GM12878 (cell line): ENCODE measurements at regions not wholly inside any gene's neighbourhood (a gene's known extent, or its start where the extent isn't known, plus 50 kb on each side); places are given as distances from the start of the nearest gene placed in this dataset.

Experiments
- ATAC-seq: fragments of 200-7000 bp; cut with Tn5 transposase; 3 replicates; pipeline ENCODE4 v1.9.1; 2020; ENCODE audit warnings: mild to moderate bottlenecking, moderate library complexity
- BruUV-seq: library from RNA; stranded (reverse); fragments of 400-500 nt; replicated peaks from 2 replicates; lab custom pipeline; 2021; lab: Mats Ljungman, UMichigan
- CTCF ChIA-PET: fragments of 300-600 bp; sonication (Branson Sonifier 250); formaldehyde crosslinking; extraction: SDS; loops from one replicate; lab custom pipeline; 2021; ENCODE audit warnings: inconsistent platforms; lab: Yijun Ruan, JAX
- POLR2A ChIA-PET: fragments of 350-600 bp; formaldehyde crosslinking; extraction: SDS; loops from one replicate; lab custom pipeline; 2021; ENCODE audit warnings: inconsistent platforms; lab: Charles Lee
- RAD21 ChIA-PET: fragments of 300-600 bp; sonication (Branson Sonifier 250); formaldehyde crosslinking; loops from one replicate; lab custom pipeline; 2023; ENCODE audit warnings: antibody characterized with exemption; ENCODE audit not compliant: unreplicated experiment; lab: Charles Lee
- SMC1A ChIA-PET: fragments of 300-600 bp; sonication (Branson Sonifier 250); formaldehyde crosslinking; loops from one replicate; lab custom pipeline; 2023; ENCODE audit not compliant: unreplicated experiment, uncharacterized antibody; lab: Charles Lee
- DNase-seq: peaks from one replicate; pipeline ENCODE4 v3.0.0-alpha.2; 2011; ENCODE audit warnings: low read depth, low spot score
- FAIRE-seq: peaks from 3 replicates; lab custom pipeline; 2011; peaks lifted over from hg19 to GRCh38; lab: Jason Lieb, UNC
- H2AFZ ChIP-seq: 2 replicates; pipeline ENCODE4 v1.6.0; 2011; ENCODE audit warnings: low read depth, low read length, control low read depth; ENCODE audit not compliant: control insufficient read depth
- H3K27ac ChIP-seq: 2 replicates; pipeline ENCODE4 v1.5.1; 2011; ENCODE audit warnings: control low read depth; ENCODE audit not compliant: control insufficient read depth, insufficient read depth
- H3K27me3 ChIP-seq, 2 experiments: replicated peaks in 1 of 2; 2 replicates each; pipeline versions ENCODE4 v1.6.0 to v1.6.1; 2011; ENCODE audit warnings: low read length in 1 of 2; ENCODE audit not compliant: control insufficient read depth in 2 of 2, insufficient read depth in 2 of 2
- H3K36me3 ChIP-seq, 2 experiments: 2 replicates each; pipeline ENCODE4 v1.5.1; 2011; ENCODE audit warnings: low read length in 1 of 2; ENCODE audit not compliant: control insufficient read depth in 2 of 2, insufficient read depth in 2 of 2
- H3K4me1 ChIP-seq: 2 replicates; pipeline ENCODE4 v1.6.1; 2011; ENCODE audit warnings: mild to moderate bottlenecking, low read length, moderate library complexity, mixed read lengths; ENCODE audit not compliant: control insufficient read depth, insufficient read depth
- H3K4me2 ChIP-seq: 2 replicates; pipeline ENCODE4 v1.6.0; 2011; ENCODE audit warnings: control low read depth; ENCODE audit not compliant: control insufficient read depth, insufficient read depth
- H3K4me3 ChIP-seq: fragments of 200-600 bp; sonication (generic); 2 replicates; pipeline ENCODE4 v1.5.1; 2016
- H3K79me2 ChIP-seq: 2 replicates; pipeline ENCODE4 v1.6.0; 2011; ENCODE audit warnings: low read length; ENCODE audit not compliant: control insufficient read depth, insufficient read depth
- H3K9ac ChIP-seq: 2 replicates; pipeline ENCODE4 v1.8.0; 2011; ENCODE audit warnings: low read length, control low read depth, mixed read lengths; ENCODE audit not compliant: control insufficient read depth, insufficient read depth
- H3K9me3 ChIP-seq: replicated peaks from 3 replicates; pipeline ENCODE4 v1.5.1; 2011; ENCODE audit warnings: mild to moderate bottlenecking, low read length; ENCODE audit not compliant: control insufficient read depth, insufficient read depth
- H4K20me1 ChIP-seq: 2 replicates; pipeline ENCODE4 v1.6.0; 2011; ENCODE audit not compliant: control insufficient read depth, insufficient read depth
- ATF3 ChIP-seq: IDR thresholded peaks from 2 replicates; pipeline ENCODE4 v1.6.1; 2011; ENCODE audit warnings: low read depth, mild to moderate bottlenecking, low read length, moderate library complexity, borderline replicate concordance; ENCODE audit errors: extremely low read depth
- CHD2 ChIP-seq: IDR thresholded peaks from 2 replicates; pipeline ENCODE4 v1.6.1; 2011; ENCODE audit warnings: low read depth, low read length, improper control_type of control experiment, borderline replicate concordance
- DPF2 ChIP-seq: fragments of 450-650 bp; IDR thresholded peaks from 2 replicates; pipeline ENCODE4 v1.6.1; 2017; ENCODE audit warnings: mild to moderate bottlenecking
- EED ChIP-seq: sonication (generic); IDR thresholded peaks from 2 replicates; pipeline ENCODE4 v1.6.1; 2016; ENCODE audit warnings: antibody characterized with exemption, low read depth
- FOXK2 ChIP-seq: fragments of 450-650 bp; IDR thresholded peaks from 2 replicates; pipeline ENCODE4 v1.6.1; 2017; ENCODE audit warnings: mild to moderate bottlenecking, moderate library complexity
- MAX ChIP-seq: IDR thresholded peaks from 2 replicates; pipeline ENCODE4 v1.6.1; 2012; ENCODE audit warnings: low read depth, low read length, improper control_type of control experiment
- NR2F1 ChIP-seq: fragments of 450-650 bp; conservative IDR thresholded peaks from 2 replicates; pipeline ENCODE4 v1.6.1; 2017; ENCODE audit warnings: mild to moderate bottlenecking
- POLR2A ChIP-seq: IDR thresholded peaks from 2 replicates; pipeline ENCODE4 v1.6.1; 2011; ENCODE audit warnings: low read depth, mild to moderate bottlenecking, low read length
- PRDM15 ChIP-seq: fragments of 450-650 bp; formaldehyde crosslinking; IDR thresholded peaks from 2 replicates; pipeline ENCODE4 v1.4.0; 2020; ENCODE audit warnings: mild to moderate bottlenecking, moderate library complexity
- TCF7 ChIP-seq: IDR thresholded peaks from 2 replicates; pipeline ENCODE4 v1.6.1; 2014; ENCODE audit warnings: antibody characterized with exemption, borderline replicate concordance
- ZNF217 ChIP-seq: fragments of 450-650 bp; IDR thresholded peaks from 2 replicates; pipeline ENCODE4 v1.6.1; 2017; ENCODE audit warnings: antibody characterized with exemption, mild to moderate bottlenecking
- ZNF384 ChIP-seq: IDR thresholded peaks from 2 replicates; pipeline ENCODE4 v1.6.1; 2012; ENCODE audit warnings: low read depth, mild to moderate bottlenecking, low read length, improper control_type of control experiment, borderline replicate concordance
- WGBS: methylation state at CpG from one replicate; pipeline ENCODE4 v1.1.6; 2016; ENCODE audit warnings: low lambda C conversion rate; ENCODE audit not compliant: insufficient replicate concordance, insufficient coverage; ENCODE audit errors: missing lambda C conversion rate; 5-methylcytosine and 5-hydroxymethylcytosine counted together
- in situ Hi-C: fragments of 300-500 bp; cut with MboI; formaldehyde crosslinking; loops from 9 replicates; pipeline ENCODE4 v1.14.3; 2018; ENCODE audit warnings: mixed read lengths
- intact Hi-C: fragments of 100-400 bp; cut with micrococcal nuclease; formaldehyde crosslinking; loops from one replicate; pipeline ENCODE4 v1.14.2; 2022; ENCODE audit not compliant: unreplicated experiment

GRCh38 chr3:117941015-117941414 is 1093.6 kb downstream of the IGSF11 start (continued):
- TF ChIP-seq CHD2: no peak
- TF ChIP-seq MAX: no peak
- no peak for TF ChIP-seq ZNF384
- no peak for TF ChIP-seq NR2F1
- no peak for TF ChIP-seq DPF2

- Histone ChIP-seq H3K9me3 (no peaks in the 10 kb centered on the region), H3K4me3 (no peak overlapping the region), H4K20me1 (no peaks in the 10 kb centered on the region), H3K4me2 (no peak overlapping the region), H3K9ac (no peak overlapping the region), H3K27ac (no peak overlapping the region), H3K4me1 (no peaks in the 10 kb centered on the region), H2AFZ (no peak overlapping the region), H3K79me2 (no peaks in the 10 kb centered on the region), H3K27me3 (no peaks in the 10 kb centered on the region; a peak in 1 of 4 replicates), H3K36me3 (no peaks in the 10 kb centered on the region)
- SMC1A ChIA-PET: no interaction called here
- WGBS: 16% methylated on average over 4 of the region's 4 CpGs
- RAD21 ChIA-PET: no interaction called here
- BruUV-seq: no TSS peak
- no peak for DNase-seq
- TF ChIP-seq TCF7 (no peak), FOXK2 (no peak)
- POLR2A ChIA-PET: no interaction called here
- intact Hi-C loops (no loop called here), in situ Hi-C loops (no loop called here)
- ATAC-seq: no peak
- CTCF ChIA-PET: no interaction called here
- FAIRE-seq: no peak
Measured at GRCh38 chr3:117941756-117942155, 1092.9 kb downstream of the IGSF11 start.

- CTCF ChIA-PET: no interaction called here
- in situ Hi-C loops (no loop called here), intact Hi-C loops (no loop called here)
- no peaks in the 10 kb centered on the region for H3K36me3 ChIP-seq
- RAD21 ChIA-PET: no interaction called here
- H3K9me3 ChIP-seq: no peaks in the 10 kb centered on the region
- FAIRE-seq: no peak
- no peak for DNase-seq
- POLR2A ChIA-PET: no interaction called here
- H3K27me3 ChIP-seq: no peaks in the 10 kb centered on the region
- ATAC-seq: no peak
- 0% methylated on average over 1 of the region's 1 CpG for WGBS
- H3K4me3 ChIP-seq: no peak overlapping the region
- BruUV-seq: no TSS peak
- SMC1A ChIA-PET: interaction anchor here (0.6 kb wide), 1 partner anchor 880 kb away, joined by 3 read pairs; no protein-coding TSS in a partner anchor
- no peak for TF ChIP-seq POLR2A
- no peak for TF ChIP-seq ATF3
- no peak for TF ChIP-seq ZNF217
- no peak for TF ChIP-seq PRDM15 (CRISPR knock-in tag)
- no peak for TF ChIP-seq EED
- no peaks in the 10 kb centered on the region for H3K4me1 ChIP-seq
- H3K27ac ChIP-seq: no peak overlapping the region
- H2AFZ ChIP-seq: no peak overlapping the region
- H3K79me2 ChIP-seq: no peaks in the 10 kb centered on the region
- H3K9ac ChIP-seq: no peak overlapping the region
- no peak overlapping the region for H3K4me2 ChIP-seq
- no peaks in the 10 kb centered on the region for H4K20me1 ChIP-seq
Measured at GRCh38 chr3:117954131-117954530, 1080.5 kb downstream of the IGSF11 start.
